ENCODE measurements at regions not wholly inside any gene's neighbourhood (a gene's known extent, or its start where the extent isn't known, plus 50 kb on each side); places are given as distances from the start of the nearest gene placed in this dataset.
"Not testable (repeated sequence)": the region's sequence is repeated elsewhere in the genome, so short reads cannot be mapped to it uniquely, and the experiment has no call there.

DNA sequence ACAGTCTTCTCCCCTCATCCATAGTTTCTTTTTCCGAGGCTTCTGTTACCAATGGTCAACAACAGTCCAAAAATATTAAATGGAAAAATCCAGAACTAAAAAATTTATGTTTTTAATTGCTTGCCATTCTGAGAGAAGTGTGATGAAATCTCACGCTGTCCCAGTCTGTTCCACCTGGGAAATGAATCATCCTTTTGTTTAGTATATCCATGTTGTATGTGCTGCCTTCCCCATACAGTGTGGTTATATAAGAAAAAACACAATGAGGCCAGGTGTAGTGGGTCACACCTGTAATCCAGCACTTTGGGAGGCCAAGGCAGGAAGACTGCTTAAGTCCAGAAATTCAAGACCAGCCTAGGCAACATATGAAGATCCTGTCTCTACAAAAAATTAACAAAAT is 161.6 kb downstream of the CHIC2 start:
- no peak overlapping the region for H3K27ac ChIP-seq (ENCODE audit: low read length)
- H3K4me1 ChIP-seq (ENCODE audit: control insufficient read depth, low read depth, low read length) = peaks cover 13% of the 10 kb centered on the region
- no peak overlapping the region for H3K9ac ChIP-seq (ENCODE audit: low read length)
- no peaks in the 10 kb centered on the region for H3K9me3 ChIP-seq (ENCODE audit: control insufficient read depth, low read depth, low read length)
- H3K36me3 ChIP-seq (ENCODE audit: control insufficient read depth, low read depth, low read length) = no peaks in the 10 kb centered on the region
- H3K4me3 ChIP-seq (ENCODE audit: low read length) = no peak overlapping the region
- peaks cover 25% of the 10 kb centered on the region for H3K27me3 ChIP-seq (ENCODE audit: control insufficient read depth, insufficient read depth, low read length)

DNA sequence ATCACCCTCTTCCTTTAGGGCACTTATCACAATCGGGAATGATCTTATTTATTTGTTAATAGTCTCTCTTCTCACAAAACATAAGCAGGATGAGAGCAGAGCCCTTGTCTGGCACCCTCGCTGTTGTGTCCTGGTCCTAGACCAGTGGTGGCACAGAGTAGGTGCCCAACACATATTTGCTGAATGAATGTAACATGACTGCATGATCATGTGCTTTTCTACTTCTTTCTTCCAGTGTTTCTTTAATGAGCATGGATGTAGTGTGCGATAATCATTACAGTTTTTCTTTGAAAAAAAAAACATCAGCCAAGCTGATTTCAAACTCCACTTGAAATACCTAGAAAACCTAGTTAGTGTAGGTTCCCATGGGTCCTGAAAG is 164.1 kb downstream of the CHIC2 start:
- Histone ChIP-seq H3K9ac (ENCODE audit: low read length) (no peak overlapping the region), H3K27me3 (ENCODE audit: control insufficient read depth, insufficient read depth, low read length) (peaks cover 7% of the 10 kb centered on the region), H3K9me3 (ENCODE audit: control insufficient read depth, low read depth, low read length) (no peaks in the 10 kb centered on the region), H3K4me3 (ENCODE audit: low read length) (no peak overlapping the region), H3K27ac (ENCODE audit: low read length) (no peak overlapping the region), H3K4me1 (ENCODE audit: control insufficient read depth, low read depth, low read length) (peaks cover 3% of the 10 kb centered on the region), H3K36me3 (ENCODE audit: control insufficient read depth, low read depth, low read length) (no peaks in the 10 kb centered on the region)

DNA sequence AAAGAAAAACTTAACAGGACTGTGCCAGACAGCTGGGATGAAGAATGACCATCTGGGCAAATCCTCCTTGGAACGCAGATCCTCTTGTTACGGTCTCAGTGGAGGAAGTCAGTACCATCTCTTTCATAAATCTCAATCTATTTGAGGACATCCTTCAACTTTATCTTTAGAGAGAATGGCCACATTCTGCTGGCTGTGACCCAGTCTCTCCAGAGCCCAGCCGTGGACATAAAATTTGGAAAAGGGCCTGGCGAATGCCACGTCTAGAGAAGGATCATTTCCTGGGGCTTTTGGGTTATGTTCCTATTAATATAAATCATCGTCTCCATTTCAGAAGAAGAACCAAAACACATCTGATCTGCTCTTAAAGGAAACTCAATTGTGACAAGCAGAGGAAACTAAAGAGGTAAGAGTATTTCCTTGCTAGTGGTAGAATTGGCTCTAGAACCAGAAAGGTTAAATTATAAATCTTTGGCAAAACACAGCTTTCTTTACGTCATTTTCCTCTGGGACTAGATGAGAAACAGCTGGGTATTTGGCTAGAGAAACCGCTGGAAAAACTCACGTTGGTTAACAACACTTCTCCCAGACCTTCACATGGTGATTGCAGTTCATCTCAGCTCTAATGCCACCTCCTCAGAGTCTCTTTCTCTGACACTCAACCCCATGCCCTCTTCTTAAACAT is 164.7 kb downstream of the CHIC2 start:
- peaks cover 2% of the 10 kb centered on the region for H3K27me3 ChIP-seq (ENCODE audit: control insufficient read depth, insufficient read depth, low read length)
- H3K4me3 ChIP-seq (ENCODE audit: low read length) = no peak overlapping the region
- no peak overlapping the region for H3K9ac ChIP-seq (ENCODE audit: low read length)
- H3K9me3 ChIP-seq (ENCODE audit: control insufficient read depth, low read depth, low read length) = no peaks in the 10 kb centered on the region
- H3K4me1 ChIP-seq (ENCODE audit: control insufficient read depth, low read depth, low read length) = peaks cover 3% of the 10 kb centered on the region
- no peak overlapping the region for H3K27ac ChIP-seq (ENCODE audit: low read length)
- H3K36me3 ChIP-seq (ENCODE audit: control insufficient read depth, low read depth, low read length) = no peaks in the 10 kb centered on the region

DNA sequence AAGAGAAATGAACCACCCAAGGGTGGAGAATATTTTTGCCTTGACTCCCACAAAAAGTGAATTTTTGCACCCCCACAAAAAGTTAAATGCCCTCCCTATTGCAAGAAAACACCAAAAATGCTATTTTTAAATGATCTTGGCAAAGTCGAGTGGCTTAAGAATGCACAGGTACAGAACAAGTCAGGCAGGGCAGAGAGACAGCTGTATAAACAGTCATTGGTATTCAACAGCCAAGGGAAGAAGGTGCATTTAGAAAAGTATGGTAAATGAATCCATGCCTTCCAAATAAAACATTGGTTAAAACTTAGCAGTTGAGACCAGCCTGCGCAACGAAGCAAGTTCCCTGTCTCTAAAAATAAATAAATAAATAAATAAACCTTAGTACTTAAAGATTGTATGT is 169.3 kb downstream of the CHIC2 start:
- Histone ChIP-seq H3K9me3 (ENCODE audit: control insufficient read depth, low read depth, low read length) (no peaks in the 10 kb centered on the region), H3K4me1 (ENCODE audit: control insufficient read depth, low read depth, low read length) (no peaks in the 10 kb centered on the region), H3K4me3 (ENCODE audit: low read length) (no peak overlapping the region), H3K9ac (ENCODE audit: low read length) (no peak overlapping the region), H3K27ac (ENCODE audit: low read length) (no peak overlapping the region), H3K36me3 (ENCODE audit: control insufficient read depth, low read depth, low read length) (no peaks in the 10 kb centered on the region), H3K27me3 (ENCODE audit: control insufficient read depth, insufficient read depth, low read length) (no peaks in the 10 kb centered on the region)

DNA sequence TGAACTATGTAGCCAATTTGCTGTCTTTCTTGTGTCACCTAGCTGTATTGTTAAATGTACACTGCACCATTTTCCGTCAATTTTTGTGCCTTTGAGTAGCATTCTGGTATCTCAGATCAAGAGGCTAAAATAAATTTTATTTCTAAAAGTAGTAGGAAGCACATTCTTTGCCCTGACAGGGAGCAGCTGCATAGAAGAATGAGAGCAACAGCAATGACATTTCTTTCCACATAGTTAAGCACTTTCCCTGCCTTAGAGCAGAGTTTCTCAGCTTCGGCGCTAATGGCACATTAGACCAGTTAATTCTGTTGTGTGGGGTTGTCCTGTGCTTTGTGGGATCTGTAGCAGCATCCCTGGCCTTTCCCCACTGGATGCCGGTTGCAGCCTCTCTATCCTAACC is 173.9 kb downstream of the CHIC2 start:
- no peaks in the 10 kb centered on the region for H3K27me3 ChIP-seq (ENCODE audit: control insufficient read depth, insufficient read depth, low read length)
- H3K4me3 ChIP-seq (ENCODE audit: low read length) = no peak overlapping the region
- H3K36me3 ChIP-seq (ENCODE audit: control insufficient read depth, low read depth, low read length) = no peaks in the 10 kb centered on the region
- H3K9me3 ChIP-seq (ENCODE audit: control insufficient read depth, low read depth, low read length) = no peaks in the 10 kb centered on the region
- no peak overlapping the region for H3K9ac ChIP-seq (ENCODE audit: low read length)
- no peak overlapping the region for H3K27ac ChIP-seq (ENCODE audit: low read length)
- no peaks in the 10 kb centered on the region for H3K4me1 ChIP-seq (ENCODE audit: control insufficient read depth, low read depth, low read length)

DNA sequence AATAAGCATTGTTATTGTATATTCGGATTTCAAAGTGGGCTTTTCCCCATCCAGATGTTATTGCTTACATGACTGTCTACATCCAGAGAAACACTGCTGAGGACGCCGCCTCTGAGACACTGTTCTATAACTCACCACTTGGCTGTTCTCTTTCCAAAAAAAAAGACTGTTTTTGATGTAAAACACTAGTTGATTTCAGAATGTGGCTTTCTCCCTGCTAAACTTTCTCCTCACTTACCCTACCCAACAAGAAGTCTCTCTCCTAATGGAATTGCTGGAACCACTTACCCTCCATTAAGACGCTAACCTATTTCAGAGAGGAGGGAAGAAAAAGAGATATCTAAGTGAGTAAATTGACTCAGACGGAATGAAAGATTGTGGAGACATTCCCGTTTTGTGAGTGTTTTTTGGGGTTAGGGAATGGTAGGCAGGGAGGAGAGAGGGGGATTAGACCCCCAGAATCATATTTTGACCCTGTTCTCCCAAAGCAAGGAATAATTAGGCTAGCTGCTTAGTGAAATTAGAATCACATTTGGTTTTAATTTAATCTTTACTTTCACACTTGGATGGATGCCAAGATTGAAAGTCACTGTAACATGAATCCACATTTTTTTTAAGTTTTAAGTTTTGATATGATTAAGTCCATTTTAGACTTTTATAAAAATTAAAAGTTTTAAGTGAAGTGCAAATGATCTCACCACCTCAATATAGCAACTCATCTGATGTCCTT is 174.9 kb downstream of the CHIC2 start:
- Histone ChIP-seq H3K27ac (ENCODE audit: low read length) (no peak overlapping the region), H3K9me3 (ENCODE audit: control insufficient read depth, low read depth, low read length) (no peaks in the 10 kb centered on the region), H3K27me3 (ENCODE audit: control insufficient read depth, insufficient read depth, low read length) (no peaks in the 10 kb centered on the region), H3K4me1 (ENCODE audit: control insufficient read depth, low read depth, low read length) (no peaks in the 10 kb centered on the region), H3K36me3 (ENCODE audit: control insufficient read depth, low read depth, low read length) (no peaks in the 10 kb centered on the region), H3K4me3 (ENCODE audit: low read length) (no peak overlapping the region), H3K9ac (ENCODE audit: low read length) (no peak overlapping the region)

DNA sequence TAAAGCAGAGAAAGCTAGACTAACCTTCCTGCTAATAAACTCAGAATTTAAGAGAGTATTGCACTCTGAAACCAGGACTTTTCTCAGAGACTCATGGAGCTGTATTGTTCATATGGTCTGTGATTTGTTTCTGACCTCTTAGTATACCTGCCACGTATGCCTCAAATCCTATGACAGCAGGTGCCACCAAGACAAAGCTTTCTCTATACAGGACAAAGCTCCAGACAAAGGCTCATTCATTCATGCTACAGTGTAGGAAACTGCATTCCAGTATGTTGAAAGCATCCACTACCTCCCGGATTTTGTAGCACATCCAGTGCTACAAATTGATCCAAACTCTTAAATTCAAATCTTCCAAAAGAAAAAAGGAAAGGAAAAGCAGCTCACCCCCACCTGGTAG is 178.3 kb downstream of the CHIC2 start:
- H3K27ac ChIP-seq (ENCODE audit: low read length) = no peak overlapping the region
- no peak overlapping the region for H3K4me3 ChIP-seq (ENCODE audit: low read length)
- H3K9ac ChIP-seq (ENCODE audit: low read length) = no peak overlapping the region
- H3K36me3 ChIP-seq (ENCODE audit: control insufficient read depth, low read depth, low read length) = no peaks in the 10 kb centered on the region
- no peaks in the 10 kb centered on the region for H3K4me1 ChIP-seq (ENCODE audit: control insufficient read depth, low read depth, low read length)
- H3K9me3 ChIP-seq (ENCODE audit: control insufficient read depth, low read depth, low read length) = no peaks in the 10 kb centered on the region
- H3K27me3 ChIP-seq (ENCODE audit: control insufficient read depth, insufficient read depth, low read length) = no peaks in the 10 kb centered on the region

DNA sequence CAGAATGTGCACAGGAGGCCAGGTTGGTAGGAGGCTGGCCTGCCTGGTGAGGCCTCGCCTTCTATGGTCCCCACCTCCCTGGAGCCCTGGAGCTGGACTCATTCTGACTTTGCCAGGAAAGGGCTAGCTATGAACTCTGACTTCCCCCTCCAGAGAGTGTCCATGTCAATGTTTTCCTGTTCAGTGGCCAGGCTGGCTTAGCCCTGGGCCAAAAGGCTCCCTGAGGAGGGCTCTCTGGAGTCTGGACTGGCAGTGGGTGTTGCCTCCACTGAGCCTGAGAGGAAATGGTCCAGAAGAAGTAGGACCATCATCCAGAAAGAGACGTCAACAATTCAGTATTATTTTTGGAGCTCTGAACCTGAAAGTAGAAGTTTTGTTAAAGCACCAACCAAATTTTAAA is 178.7 kb downstream of the CHIC2 start:
- H3K27ac ChIP-seq (ENCODE audit: low read length) = no peak overlapping the region
- H3K9ac ChIP-seq (ENCODE audit: low read length) = no peak overlapping the region
- no peaks in the 10 kb centered on the region for H3K27me3 ChIP-seq (ENCODE audit: control insufficient read depth, insufficient read depth, low read length)
- H3K9me3 ChIP-seq (ENCODE audit: control insufficient read depth, low read depth, low read length) = no peaks in the 10 kb centered on the region
- H3K4me1 ChIP-seq (ENCODE audit: control insufficient read depth, low read depth, low read length) = no peaks in the 10 kb centered on the region
- H3K4me3 ChIP-seq (ENCODE audit: low read length) = no peak overlapping the region
- H3K36me3 ChIP-seq (ENCODE audit: control insufficient read depth, low read depth, low read length) = no peaks in the 10 kb centered on the region

DNA sequence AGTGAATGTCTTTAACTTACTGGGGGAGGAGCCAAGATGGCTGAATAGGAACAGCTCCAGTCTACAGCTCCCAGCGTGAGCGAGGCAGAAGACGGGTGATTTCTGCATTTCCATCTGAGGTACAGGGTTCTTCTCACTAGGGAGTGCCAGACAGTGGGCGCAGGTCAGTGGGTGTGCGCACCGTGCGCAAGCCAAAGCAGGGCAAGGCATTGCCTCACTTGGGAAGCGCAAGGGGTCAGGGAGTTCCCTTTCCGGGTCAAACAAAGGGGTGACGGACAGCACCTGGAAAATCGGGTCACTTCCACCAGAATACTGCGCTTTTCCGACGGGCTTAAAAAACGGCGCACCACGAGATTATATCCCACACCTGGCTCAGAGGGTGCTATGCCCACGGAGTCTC is 187.3 kb downstream of the CHIC2 start:
- not testable (repeated sequence) for H3K9me3 ChIP-seq (ENCODE audit: control insufficient read depth, low read depth, low read length); H3K27ac ChIP-seq (ENCODE audit: low read length); H3K27me3 ChIP-seq (ENCODE audit: control insufficient read depth, insufficient read depth, low read length); H3K4me1 ChIP-seq (ENCODE audit: control insufficient read depth, low read depth, low read length); H3K4me3 ChIP-seq (ENCODE audit: low read length); H3K36me3 ChIP-seq (ENCODE audit: control insufficient read depth, low read depth, low read length); H3K9ac ChIP-seq (ENCODE audit: low read length)

DNA sequence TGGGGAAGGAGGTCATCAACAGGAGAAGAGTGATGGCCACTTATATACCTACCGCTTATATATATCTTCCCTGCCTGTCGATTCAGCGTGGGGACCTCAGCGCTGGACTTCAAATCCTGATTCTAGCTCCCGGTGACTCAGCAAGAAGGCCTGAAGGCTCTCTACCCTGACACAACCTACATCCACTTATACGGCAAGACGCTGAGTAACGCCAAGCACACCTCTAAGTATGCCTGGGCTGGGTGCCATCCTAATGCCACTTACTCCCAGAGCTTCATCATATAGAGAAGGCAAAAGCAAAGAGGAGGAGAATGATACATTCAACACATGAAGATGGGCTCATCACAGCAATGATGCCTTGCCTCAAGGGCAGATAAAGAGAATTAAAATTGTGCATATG is 198.3 kb downstream of the CHIC2 start:
- Histone ChIP-seq H3K9me3 (ENCODE audit: control insufficient read depth, low read depth, low read length) (no peaks in the 10 kb centered on the region), H3K9ac (ENCODE audit: low read length) (no peak overlapping the region), H3K4me1 (ENCODE audit: control insufficient read depth, low read depth, low read length) (peaks cover 6% of the 10 kb centered on the region), H3K36me3 (ENCODE audit: control insufficient read depth, low read depth, low read length) (no peaks in the 10 kb centered on the region), H3K4me3 (ENCODE audit: low read length) (no peak overlapping the region), H3K27ac (ENCODE audit: low read length) (no peak overlapping the region), H3K27me3 (ENCODE audit: control insufficient read depth, insufficient read depth, low read length) (no peaks in the 10 kb centered on the region)

DNA sequence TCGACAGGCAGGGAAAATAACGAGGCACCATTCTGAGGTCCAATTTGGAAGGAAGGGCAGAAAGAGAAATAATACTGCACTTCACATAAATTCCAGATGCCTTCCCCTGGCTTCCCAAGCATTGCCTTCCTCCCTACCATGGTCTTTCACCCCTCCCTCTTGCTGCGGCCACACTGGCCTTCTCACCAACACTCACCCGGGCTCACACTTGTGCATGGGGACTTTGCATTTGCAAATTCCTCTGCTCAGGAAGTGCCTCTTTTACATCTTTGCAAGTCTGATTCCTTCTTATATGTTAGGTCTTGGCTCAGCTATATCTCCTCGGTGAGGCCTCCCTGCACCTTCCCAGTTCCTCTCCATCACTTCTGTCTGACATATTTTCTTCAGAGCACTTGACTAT is 199.4 kb downstream of the CHIC2 start:
- Histone ChIP-seq H3K4me1 (ENCODE audit: control insufficient read depth, low read depth, low read length) (peaks cover 6% of the 10 kb centered on the region), H3K4me3 (ENCODE audit: low read length) (no peak overlapping the region), H3K9me3 (ENCODE audit: control insufficient read depth, low read depth, low read length) (no peaks in the 10 kb centered on the region), H3K9ac (ENCODE audit: low read length) (no peak overlapping the region), H3K27me3 (ENCODE audit: control insufficient read depth, insufficient read depth, low read length) (no peaks in the 10 kb centered on the region), H3K36me3 (ENCODE audit: control insufficient read depth, low read depth, low read length) (no peaks in the 10 kb centered on the region), H3K27ac (ENCODE audit: low read length) (no peak overlapping the region)

DNA sequence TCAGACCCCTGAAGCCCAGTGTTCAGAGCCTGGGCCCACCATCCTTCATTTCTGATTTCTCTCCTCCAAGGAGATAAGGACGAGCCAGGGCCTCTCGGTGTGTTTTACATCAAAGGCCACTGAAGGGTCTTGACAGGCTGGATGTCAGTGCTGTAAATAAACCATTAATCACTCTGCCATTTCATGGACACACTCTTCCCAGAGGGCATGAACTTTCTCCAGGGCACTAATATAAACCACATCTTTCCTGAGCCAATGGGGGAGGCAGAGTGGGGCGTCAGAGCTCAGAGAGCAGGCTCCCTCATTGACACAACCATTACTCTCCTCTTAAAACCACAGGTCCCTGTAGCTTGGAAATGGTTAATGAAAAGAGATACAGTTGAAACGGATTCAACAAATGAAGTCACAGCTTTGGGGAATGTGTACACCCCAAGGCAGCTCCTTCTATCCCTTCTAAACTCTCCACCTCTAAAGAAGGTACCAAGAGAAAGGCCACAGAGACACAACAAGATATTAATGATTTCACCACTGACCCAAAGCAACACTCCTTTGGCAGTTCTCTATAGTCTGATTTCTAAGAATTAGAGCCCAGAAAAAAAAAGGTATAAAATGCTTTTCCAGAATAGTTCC is 200.6 kb downstream of the CHIC2 start:
- Histone ChIP-seq H3K4me1 (ENCODE audit: control insufficient read depth, low read depth, low read length) (peaks cover 6% of the 10 kb centered on the region), H3K4me3 (ENCODE audit: low read length) (no peak overlapping the region), H3K36me3 (ENCODE audit: control insufficient read depth, low read depth, low read length) (no peaks in the 10 kb centered on the region), H3K27me3 (ENCODE audit: control insufficient read depth, insufficient read depth, low read length) (no peaks in the 10 kb centered on the region), H3K27ac (ENCODE audit: low read length) (no peak overlapping the region), H3K9me3 (ENCODE audit: control insufficient read depth, low read depth, low read length) (no peaks in the 10 kb centered on the region), H3K9ac (ENCODE audit: low read length) (no peak overlapping the region)

Measured in iPS-18a (cell line).